HL-60 (cell line): ENCODE measurements at regions not wholly inside any gene's neighbourhood (a gene's known extent, or its start where the extent isn't known, plus 50 kb on each side); places are given as distances from the start of the nearest gene placed in this dataset.

ENCODE experiments used
- CTCF ChIP-seq: IDR thresholded peaks from one replicate; pipeline ENCODE4 v1.5.1; 2011; ENCODE audit warnings: low read length, control low read depth, inconsistent platforms; ENCODE audit not compliant: insufficient read depth
- GABPA ChIP-seq: IDR thresholded peaks from 2 replicates; pipeline ENCODE4 v1.6.1; 2012; ENCODE audit warnings: low read depth

DNA sequence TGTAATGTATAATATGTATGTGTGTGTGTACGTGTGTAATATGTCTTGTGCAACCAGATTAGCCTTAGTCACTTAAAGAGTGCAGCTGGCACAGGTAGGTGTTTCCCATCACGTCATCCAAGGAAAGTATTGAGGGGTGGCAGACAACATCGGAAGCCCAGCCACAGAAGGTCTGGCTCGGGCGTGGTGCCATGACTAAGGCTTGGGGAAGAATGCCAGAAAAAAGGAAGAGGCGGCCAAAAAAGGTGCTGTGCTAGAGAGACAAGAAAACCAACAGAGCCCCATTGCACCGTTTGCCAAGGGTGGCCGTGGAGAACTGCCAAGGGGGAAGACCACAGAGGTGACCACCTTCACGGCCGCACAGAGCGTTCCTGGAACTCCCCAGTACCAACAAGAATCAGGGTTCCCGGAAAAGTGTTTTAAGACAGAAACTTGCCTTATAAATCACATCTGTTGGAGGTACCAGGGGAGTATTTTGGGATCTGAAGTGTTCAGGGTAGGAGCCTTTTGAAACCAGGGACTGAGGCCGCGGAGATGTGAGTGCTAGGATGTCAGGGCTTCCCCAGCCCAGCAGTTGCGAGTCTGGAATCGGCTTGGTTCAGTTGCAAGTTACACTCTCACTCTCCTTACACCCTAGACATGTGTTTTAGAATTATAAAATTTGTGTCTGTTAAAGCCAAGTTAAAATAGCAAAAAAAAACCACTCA is 131.2 kb upstream of the DYRK2 start:
- TF ChIP-seq CTCF: no peak
- no peak for TF ChIP-seq GABPA
